SK-MEL-5 (cell line): ENCODE measurements at regions not wholly inside any gene's neighbourhood (a gene's known extent, or its start where the extent isn't known, plus 50 kb on each side); places are given as distances from the start of the nearest gene placed in this dataset.
"Not testable (repeated sequence)": the region's sequence is repeated elsewhere in the genome, so short reads cannot be mapped to it uniquely, and the experiment has no call there.

Experiments used
- DNase-seq: peaks from one replicate; pipeline ENCODE4 v3.0.0-alpha.2; 2016; ENCODE audit warnings: low read depth, low spot score
- in situ Hi-C: cut with HindIII; loops from 2 replicates; pipeline ENCODE4 v1.10.0; 2016; ENCODE audit warnings: low sequenced_read_pairs, high pct_unique_total_duplicates, low pct_unique_long_range_greater_than_20kb

GRCh38 chr22:44650806-44651205, 51.2 kb upstream of the PRR5 start:
- no peak for DNase-seq
- in situ Hi-C loops: no loop called here

- in situ Hi-C loops: no loop called here
- no peak for DNase-seq
Observed at GRCh38 chr22:44648821-44649565, 53.0 kb upstream of the PRR5 start.

- in situ Hi-C loops: no loop called here
- no peak for DNase-seq
Observed at GRCh38 chr22:44648085-44648820, 53.8 kb upstream of the PRR5 start.

GRCh38 chr22:44647141-44647540, 54.9 kb upstream of the PRR5 start:
- in situ Hi-C loops: no loop called here
- no peak for DNase-seq

- no peak for DNase-seq
- in situ Hi-C loops: no loop called here
Observed at GRCh38 chr22:44646668-44647067, 55.3 kb upstream of the PRR5 start.

- DNase-seq: no peak
- in situ Hi-C loops: no loop called here
Observed at GRCh38 chr22:44646141-44646540, 55.9 kb upstream of the PRR5 start.

- DNase-seq: no peak
- in situ Hi-C loops: no loop called here
Observed at GRCh38 chr22:44645531-44645930, 56.5 kb upstream of the PRR5 start.

- peak; percentile 37 for DNase-seq
- in situ Hi-C loops: no loop called here
Observed at GRCh38 chr22:44645083-44645482, 56.9 kb upstream of the PRR5 start.

GRCh38 chr22:44643526-44644101, 58.4 kb upstream of the PRR5 start:
- in situ Hi-C loops: not testable (repeated sequence)

GRCh38 chr22:44642096-44642644, 59.8 kb upstream of the PRR5 start:
- in situ Hi-C loops: no loop called here
- DNase-seq: no peak

More at GRCh38 chr22:44643526-44644101, 58.4 kb upstream of the PRR5 start:
- DNase-seq: not testable (repeated sequence)

GRCh38 chr22:44640618-44641155, 61.3 kb upstream of the PRR5 start:
- DNase-seq: no peak
- in situ Hi-C loops: no loop called here

- no peak for DNase-seq
- in situ Hi-C loops: no loop called here
Observed at GRCh38 chr22:44639891-44640617, 62.0 kb upstream of the PRR5 start.

GRCh38 chr22:44638971-44639760, 62.8 kb upstream of the PRR5 start:
- in situ Hi-C loops: no loop called here
- no peak for DNase-seq

GRCh38 chr22:44636502-44637206, 65.3 kb upstream of the PRR5 start:
- in situ Hi-C loops: not testable (repeated sequence)

GRCh38 chr22:44635567-44635966, 66.4 kb upstream of the PRR5 start:
- in situ Hi-C loops: not testable (repeated sequence)

More at GRCh38 chr22:44636502-44637206, 65.3 kb upstream of the PRR5 start:
- not testable (repeated sequence) for DNase-seq

More at GRCh38 chr22:44635567-44635966, 66.4 kb upstream of the PRR5 start:
- not testable (repeated sequence) for DNase-seq
